ENCODE measurements at regions not wholly inside any gene's neighbourhood (a gene's known extent, or its start where the extent isn't known, plus 50 kb on each side); places are given as distances from the start of the nearest gene placed in this dataset.

- no peak for DNase-seq
Observed at GRCh38 chr3:69531576-69532546, 146.0 kb upstream of the FRMD4B start.

DNA sequence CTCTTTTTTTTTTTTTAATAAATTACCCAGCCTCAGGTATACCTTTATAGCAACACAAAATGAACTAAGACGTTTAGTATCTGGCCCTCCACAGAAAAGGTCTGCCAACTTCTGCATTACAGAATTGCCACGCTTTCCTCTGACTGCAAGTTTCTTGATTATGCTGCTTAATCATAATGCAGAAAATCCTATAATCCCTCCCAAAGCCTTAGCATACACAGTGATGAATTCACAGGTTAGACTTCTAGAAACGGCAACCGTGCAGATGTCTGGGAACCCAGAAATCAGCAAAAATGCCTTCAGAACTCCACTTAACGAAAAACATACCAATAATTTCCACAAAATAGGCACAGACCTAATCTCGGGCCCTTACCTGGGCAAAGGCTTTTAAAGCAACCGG, 144.7 kb upstream of the FRMD4B start:
- no peak for DNase-seq

DNA sequence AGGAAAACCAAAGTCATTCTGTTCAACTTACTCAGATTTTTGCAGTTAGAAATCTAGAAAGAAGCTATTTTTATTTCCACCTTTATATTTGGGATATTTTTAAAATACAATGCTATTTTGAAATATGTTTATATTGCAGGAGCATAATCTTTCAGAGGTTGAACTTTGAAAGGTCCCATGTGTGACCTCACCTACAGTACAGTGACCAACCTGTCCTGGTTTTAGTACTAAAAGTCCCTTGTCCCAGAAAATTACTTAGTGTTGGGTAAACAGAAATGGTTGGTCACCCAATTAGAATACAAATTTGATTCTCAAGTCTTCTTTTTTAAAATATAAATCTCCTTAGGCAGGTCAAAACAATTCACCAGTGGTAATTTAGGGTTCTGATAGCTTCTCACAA, 141.6 kb upstream of the FRMD4B start:
- no peak for DNase-seq

DNA sequence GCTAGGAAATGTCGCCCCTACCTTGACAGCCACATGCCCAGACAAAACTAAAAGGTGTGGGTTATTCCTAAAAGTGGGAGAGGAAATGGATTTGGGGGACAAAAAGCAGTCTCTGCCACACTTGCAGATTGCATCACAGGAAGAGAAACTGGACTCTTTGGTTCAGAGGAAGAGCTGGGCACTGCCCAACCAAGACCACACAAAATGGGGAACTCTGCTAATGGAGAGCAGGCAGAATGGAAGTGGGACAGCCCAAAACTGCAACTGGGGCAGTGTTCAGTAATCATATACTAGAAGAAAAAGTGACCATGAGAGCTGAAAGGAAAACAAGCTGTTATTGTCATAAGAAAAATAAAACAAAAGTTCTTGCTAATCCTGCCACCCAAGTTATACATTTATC, 138.9 kb upstream of the FRMD4B start:
- no peak for DNase-seq

DNA sequence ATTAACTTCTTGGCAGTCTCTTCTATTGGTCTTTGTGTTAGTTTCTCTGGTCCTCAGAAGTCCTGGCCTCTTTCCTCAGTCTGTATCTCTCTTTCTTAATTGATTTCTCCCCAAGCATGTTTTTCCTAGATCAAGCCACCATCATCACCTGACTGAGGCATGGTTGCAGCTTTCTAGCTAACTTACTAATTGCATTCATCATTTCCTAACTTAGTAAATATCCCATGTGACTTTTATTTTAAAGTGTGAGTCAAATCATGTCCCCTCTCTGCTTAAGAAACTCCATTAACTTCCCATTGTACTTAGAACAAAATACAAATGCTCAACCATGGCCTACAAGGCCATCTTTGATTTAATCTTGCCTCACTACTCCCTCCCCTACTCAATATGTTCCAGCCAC, 135.4 kb upstream of the FRMD4B start:
- no peak for DNase-seq

DNA sequence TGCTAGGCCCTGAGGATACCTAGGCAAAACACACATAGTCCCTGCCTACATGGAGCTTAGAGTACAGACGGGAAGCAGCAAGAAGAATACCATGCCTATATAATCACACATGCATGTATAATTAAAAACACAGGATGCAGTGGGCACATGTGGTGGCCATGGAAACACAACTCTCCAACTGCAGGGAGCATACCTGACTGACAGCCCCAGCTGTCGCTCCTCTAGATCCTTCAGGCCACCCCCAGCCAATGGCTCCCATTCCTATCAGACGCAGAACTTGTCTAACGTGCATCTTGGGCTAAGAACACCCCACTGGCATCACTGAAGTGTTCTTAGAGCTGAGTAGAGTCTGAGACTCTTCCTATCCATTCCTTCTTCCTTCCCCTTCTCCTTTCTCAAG, 125.5 kb upstream of the FRMD4B start:
- DNase-seq: no peak

DNA sequence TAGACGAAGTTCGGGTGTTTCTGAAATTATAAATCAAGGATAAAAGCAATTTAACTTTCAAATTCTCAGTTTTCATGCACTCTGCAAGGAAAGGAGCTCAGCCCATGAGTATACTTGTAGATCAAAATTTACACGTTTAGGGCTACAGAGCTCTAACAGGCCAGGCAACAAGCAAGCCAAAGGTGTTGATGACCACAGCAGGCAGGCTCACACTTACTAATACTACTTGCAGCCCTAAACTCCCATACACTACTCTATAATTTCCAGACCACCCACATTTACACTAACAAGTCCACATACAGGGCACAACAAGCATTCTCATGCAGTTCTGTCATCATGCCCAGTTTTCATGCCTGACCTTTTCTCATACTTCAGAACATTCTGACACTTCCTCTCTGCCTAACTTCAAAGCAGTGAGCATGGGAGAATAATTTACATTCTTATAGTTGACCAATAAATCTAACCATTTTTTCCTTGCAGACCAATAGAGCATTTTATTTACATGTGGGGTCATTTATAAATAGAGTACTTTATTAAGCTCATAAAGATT, 124.7 kb upstream of the FRMD4B start:
- DNase-seq: no peak

GRCh38 chr3:69509288-69509687, 123.4 kb upstream of the FRMD4B start:
- no peak for DNase-seq

- no peak for DNase-seq
Observed at GRCh38 chr3:69505770-69506407, 120.0 kb upstream of the FRMD4B start.

- DNase-seq: no peak
Observed at GRCh38 chr3:69504232-69504631, 118.3 kb upstream of the FRMD4B start.

DNA sequence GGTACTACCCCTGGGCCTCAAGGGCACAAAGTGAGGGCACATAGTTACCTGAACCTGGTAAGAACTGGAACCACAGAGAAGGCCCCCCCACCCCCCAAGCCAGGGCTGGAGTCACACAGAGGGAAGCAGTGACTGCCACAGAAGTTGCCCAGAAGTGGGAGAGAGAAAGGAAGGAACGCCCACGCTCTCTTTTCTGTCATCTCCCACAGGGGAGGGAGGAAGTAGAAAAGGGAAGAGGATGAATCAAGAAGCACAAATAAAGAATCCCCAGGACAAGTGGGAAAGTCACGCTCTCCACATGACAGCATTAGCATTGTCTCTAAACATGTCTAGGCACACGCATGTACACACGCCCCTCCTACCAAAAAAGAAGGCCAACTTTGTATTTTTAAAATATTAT, 114.7 kb upstream of the FRMD4B start:
- no peak for DNase-seq

- no peak for DNase-seq
Observed at GRCh38 chr3:69499899-69500421, 114.1 kb upstream of the FRMD4B start.

GRCh38 chr3:69499422-69499821, 113.5 kb upstream of the FRMD4B start:
- DNase-seq: no peak

GRCh38 chr3:69496856-69497255, 111.0 kb upstream of the FRMD4B start:
- DNase-seq: no peak

DNA sequence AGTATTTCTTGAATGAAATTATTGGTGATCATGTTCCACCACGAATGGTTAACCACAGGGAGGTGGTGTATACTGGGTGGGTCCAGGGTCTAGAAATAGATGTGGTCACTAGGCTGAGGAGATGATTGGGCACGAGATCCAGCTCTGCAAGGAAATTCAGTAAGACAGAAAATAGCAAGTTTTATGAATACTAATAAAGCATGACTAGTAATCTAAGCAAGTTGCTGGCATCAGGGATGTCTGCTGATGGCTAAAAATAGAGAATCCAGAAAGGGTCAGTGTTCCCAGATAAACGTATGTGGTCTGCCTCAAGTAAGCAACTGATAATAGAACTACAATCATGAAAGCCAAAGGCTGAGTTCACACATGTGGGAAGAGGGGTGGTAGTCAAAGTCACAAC, 108.3 kb upstream of the FRMD4B start:
- no peak for DNase-seq

DNA sequence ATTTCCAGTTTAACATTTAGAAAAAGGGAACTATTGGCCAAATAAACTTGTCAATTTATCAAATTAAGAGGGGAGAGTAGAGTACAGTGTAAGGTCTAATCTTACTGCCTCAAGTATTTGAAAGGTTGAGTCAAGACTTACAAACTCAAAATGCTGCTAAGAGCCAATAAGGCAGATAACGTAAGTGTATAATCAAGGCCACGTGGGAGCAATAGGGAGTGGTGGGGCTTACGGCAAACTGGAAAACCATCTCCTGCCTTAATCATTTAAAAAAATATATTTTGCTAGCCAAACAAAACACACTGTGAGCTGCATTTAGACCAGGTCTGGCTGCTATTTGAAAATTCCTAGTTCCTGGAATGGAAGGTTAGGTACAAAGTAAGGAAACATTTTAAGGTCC, 107.3 kb upstream of the FRMD4B start:
- no peak for DNase-seq

DNA sequence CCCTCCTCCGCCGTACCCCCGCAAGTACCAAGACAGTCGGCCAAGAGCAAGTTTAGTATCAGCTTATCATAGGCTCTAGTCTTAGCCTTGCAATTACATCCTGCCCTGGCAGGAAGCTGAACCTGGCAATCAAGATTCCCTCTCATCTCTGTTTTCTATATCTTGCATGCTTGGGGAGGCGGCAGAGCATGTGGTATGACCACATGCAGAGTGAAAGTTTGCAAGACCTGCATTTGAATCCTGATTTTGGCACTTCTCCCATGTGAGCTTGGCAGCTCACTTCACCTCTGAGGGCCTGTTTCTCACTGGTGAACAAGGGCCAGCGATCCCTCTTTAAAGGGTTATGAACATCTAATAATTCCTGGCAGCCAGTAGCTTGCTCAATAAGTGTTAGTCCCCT, 106.1 kb upstream of the FRMD4B start:
- no peak for DNase-seq

GRCh38 chr3:69490971-69491370, 105.1 kb upstream of the FRMD4B start:
- DNase-seq: no peak

GRCh38 chr3:69490235-69490634, 104.3 kb upstream of the FRMD4B start:
- no peak for DNase-seq

DNA sequence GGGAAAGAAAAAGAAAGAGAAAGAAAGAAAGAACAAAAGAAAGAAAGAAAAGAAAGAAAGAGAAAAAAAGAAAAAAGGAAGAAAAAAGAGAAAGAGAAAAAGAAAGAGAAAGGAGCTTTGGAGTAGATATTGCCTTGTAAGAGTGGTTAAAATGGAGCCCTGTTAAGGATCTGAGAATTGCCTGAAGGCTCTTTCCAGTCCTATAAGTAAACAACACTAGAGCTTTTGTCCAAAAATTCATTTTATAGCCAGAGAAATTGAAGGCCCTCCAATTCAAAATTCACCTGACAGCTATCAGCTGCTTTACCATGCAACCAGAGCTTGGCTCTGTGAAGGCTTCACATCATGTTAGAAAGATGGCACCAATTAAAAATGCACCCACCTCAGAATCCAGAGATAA, 102.1 kb upstream of the FRMD4B start:
- no peak for DNase-seq

- no peak for DNase-seq
Observed at GRCh38 chr3:69485489-69485888, 99.6 kb upstream of the FRMD4B start.

DNA sequence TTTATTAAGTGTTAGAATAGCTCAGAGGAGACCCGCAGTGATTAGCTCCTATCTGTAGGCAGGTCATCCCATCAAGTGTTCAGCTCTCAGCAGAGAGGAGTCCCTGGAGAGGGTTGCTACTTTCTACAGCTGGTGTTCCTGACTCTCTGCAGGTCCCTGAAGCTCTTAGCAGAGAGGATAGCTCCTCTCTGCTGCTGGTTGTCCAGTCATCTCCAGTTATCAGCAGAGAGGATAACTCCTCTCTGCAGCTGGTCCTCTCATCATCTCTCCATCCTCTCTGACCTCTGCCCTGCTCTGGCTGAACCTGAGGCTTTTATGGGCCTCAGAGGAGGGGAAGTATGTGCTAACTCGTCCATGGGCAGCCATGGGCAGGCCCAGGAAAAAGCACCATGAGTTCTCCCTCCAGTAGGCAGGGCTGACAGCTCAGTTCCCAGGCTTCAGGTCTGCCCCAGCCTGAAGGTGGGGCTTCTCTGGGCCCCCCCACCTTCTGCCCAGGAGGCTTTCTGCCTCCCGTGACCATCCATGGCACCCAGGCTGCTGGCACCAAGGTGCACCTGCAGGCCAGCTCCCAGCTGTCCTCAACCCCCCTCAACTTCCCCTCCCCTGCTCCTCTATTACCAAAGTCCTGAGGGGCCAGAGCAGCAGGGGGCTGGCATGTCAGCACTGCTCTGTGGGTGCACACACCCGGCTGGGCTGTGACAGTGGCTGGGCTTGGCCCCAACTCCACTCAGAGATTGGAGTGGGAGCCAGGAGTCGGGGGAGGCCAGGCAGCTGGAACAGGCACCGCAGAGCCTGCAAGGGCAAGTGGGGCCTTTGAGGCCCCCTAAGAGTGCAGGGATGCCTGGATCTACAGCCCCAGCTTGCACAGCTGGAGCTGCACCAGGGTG, 98.9 kb upstream of the FRMD4B start:
- DNase-seq: no peak

DNA sequence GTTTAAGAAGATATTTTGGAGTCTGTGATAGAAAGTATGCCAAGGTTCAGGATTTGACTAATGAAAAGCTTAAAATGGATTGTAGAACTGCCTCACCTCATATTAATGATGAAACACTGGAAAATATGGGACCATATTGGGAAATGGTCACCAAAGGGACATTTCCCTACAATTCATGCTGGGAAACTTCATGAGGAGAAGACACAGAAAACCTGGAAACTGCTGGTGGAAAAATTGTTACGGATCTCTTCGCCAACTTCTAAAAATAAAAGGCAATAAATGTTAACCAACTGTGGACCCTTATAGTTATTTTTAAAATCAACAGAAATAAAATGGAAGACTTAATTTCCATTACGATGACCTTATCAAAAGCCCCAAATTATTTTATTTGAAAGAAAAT, 97.6 kb upstream of the FRMD4B start:
- no peak for DNase-seq

All from NCI-H1105 treated with DMSO at 0.1 percent for 48 hours (cell line).